B cell (primary cell): ENCODE measurements at regions not wholly inside any gene's neighbourhood (a gene's known extent, or its start where the extent isn't known, plus 50 kb on each side); places are given as distances from the start of the nearest gene placed in this dataset.

Experiments used
- ATAC-seq: fragments of 200-7000 bp; cut with Tn5 transposase; one replicate; pipeline ENCODE4 v1.10.0; 2021; ENCODE audit warnings: low read depth, mild to moderate bottlenecking, moderate number of reproducible peaks, moderate library complexity
- CTCF ChIA-PET: fragments of 350-600 bp; sonication (Branson Sonifier 250); formaldehyde crosslinking; loops from one replicate; lab custom pipeline; 2021; ENCODE audit warnings: antibody characterized with exemption, inconsistent platforms; lab: Charles Lee
- POLR2A ChIA-PET: fragments of 350-600 bp; sonication (Branson Sonifier 250); formaldehyde crosslinking; loops from one replicate; lab custom pipeline; 2021; ENCODE audit warnings: antibody characterized with exemption; lab: Charles Lee
- DNase-seq: peaks from one replicate; pipeline ENCODE4 v3.0.0; 2013
- H2AFZ ChIP-seq: 2 replicates; pipeline ENCODE4 v1.6.1; 2012; ENCODE audit warnings: mild to moderate bottlenecking, low read depth, low read length; ENCODE audit not compliant: insufficient read depth, poor library complexity, severe bottlenecking
- H3K27ac ChIP-seq, 2 donors: 1 replicate in 1 of 2; 2 replicates in 1 of 2; pipeline ENCODE4 v1.5.1; 2012 to 2013; ENCODE audit warnings: low read length in 2 of 2, mild to moderate bottlenecking in 2 of 2, moderate library complexity in 1 of 2
- H3K27me3 ChIP-seq, 4 experiments: fragments of 200-600 bp in 1 of 4; sonication (generic) in 1 of 4; replicated peaks in 1 of 4; 1 replicate in 2 of 4; 2 replicates in 2 of 4; pipeline versions ENCODE4 v1.6.1 to v1.7.0; 2013 to 2016; ENCODE audit warnings: low read length in 3 of 4, mild to moderate bottlenecking in 2 of 4, mixed read lengths in 1 of 4, moderate library complexity in 1 of 4; ENCODE audit not compliant: insufficient read depth in 4 of 4, control insufficient read depth in 3 of 4; ENCODE audit errors: control extremely low read depth in 1 of 4
- H3K36me3 ChIP-seq, 2 experiments: replicated peaks in 1 of 2; 1 replicate in 1 of 2; 2 replicates in 1 of 2; pipeline versions ENCODE4 v1.6.1 to v1.7.1; 2013; ENCODE audit warnings: low read length in 1 of 2; ENCODE audit not compliant: insufficient read depth in 2 of 2, control insufficient read depth in 1 of 2; ENCODE audit errors: control extremely low read depth in 1 of 2, extremely low read depth in 1 of 2
- H3K4me1 ChIP-seq, 2 donors: fragments of 200-600 bp in 1 of 2; sonication (generic) in 1 of 2; 1 replicate in 1 of 2; 2 replicates in 1 of 2; pipeline versions ENCODE4 v1.5.1 to v1.6.1; 2013 to 2017; ENCODE audit warnings: low read length in 2 of 2; ENCODE audit not compliant: control insufficient read depth in 2 of 2, insufficient read depth in 2 of 2
- H3K4me2 ChIP-seq: replicated peaks from 2 replicates; pipeline ENCODE3; 2012; ENCODE audit warnings: mild to moderate bottlenecking, low read depth, low read length; ENCODE audit not compliant: poor library complexity, severe bottlenecking
- H3K4me3 ChIP-seq, 5 experiments: fragments of 200-600 bp in 1 of 5; sonication (generic) in 1 of 5; 1 replicate in 3 of 5; 2 replicates in 2 of 5; pipeline versions ENCODE4 v1.5.1 to v1.7.0; 2011 to 2016; ENCODE audit warnings: low read length in 4 of 5, mild to moderate bottlenecking in 4 of 5, low read depth in 2 of 5, control low read depth in 1 of 5, moderate library complexity in 1 of 5; ENCODE audit not compliant: insufficient read depth in 1 of 5; ENCODE audit errors: control extremely low read depth in 1 of 5, extremely low read depth in 1 of 5
- H3K79me2 ChIP-seq: fragments of 200-600 bp; sonication (generic); one replicate; pipeline ENCODE4 v1.6.0; 2016; ENCODE audit warnings: low read length; ENCODE audit not compliant: control insufficient read depth, insufficient read depth
- H3K9ac ChIP-seq: fragments of 200-600 bp; sonication (generic); 2 replicates; pipeline ENCODE4 v1.6.1; 2017; ENCODE audit warnings: mild to moderate bottlenecking, low read length, moderate library complexity
- H3K9me3 ChIP-seq, 3 donors: one replicate each; pipeline versions ENCODE4 v1.6.1 to v1.7.1; 2013; ENCODE audit warnings: low read length in 2 of 3; ENCODE audit not compliant: control insufficient read depth in 2 of 3, insufficient read depth in 1 of 3; ENCODE audit errors: control extremely low read depth in 1 of 3
- H4K20me1 ChIP-seq: 2 replicates; pipeline ENCODE4 v1.6.0; 2012; ENCODE audit warnings: mild to moderate bottlenecking, low read length; ENCODE audit not compliant: insufficient read depth, control insufficient read depth, poor library complexity, severe bottlenecking
- H3K27ac Mint-ChIP-seq: one replicate; pipeline ENCODE4 v1.8.0; 2021; ENCODE audit warnings: mixed read lengths
- H3K27me3 Mint-ChIP-seq: one replicate; pipeline ENCODE4 v1.8.0; 2021; ENCODE audit warnings: mixed read lengths
- H3K4me1 Mint-ChIP-seq: one replicate; pipeline ENCODE4 v1.8.0; 2021; ENCODE audit warnings: mixed read lengths
- H3K4me3 Mint-ChIP-seq: one replicate; pipeline ENCODE4 v1.8.0; 2021; ENCODE audit warnings: mixed read lengths
- H3K9me3 Mint-ChIP-seq: one replicate; pipeline ENCODE4 v1.8.0; 2022; ENCODE audit warnings: mixed read lengths; ENCODE audit not compliant: insufficient read depth
- EZH2 ChIP-seq: IDR thresholded peaks from 2 replicates; pipeline ENCODE4 v1.6.1; 2012; ENCODE audit warnings: borderline replicate concordance, low read depth, mild to moderate bottlenecking, moderate library complexity, low read length; ENCODE audit not compliant: insufficient read depth, poor library complexity, severe bottlenecking
- WGBS: methylation state at CpG from one replicate; pipeline ENCODE4 v1.1.5; 2013; ENCODE audit warnings: missing lambda C conversion rate; ENCODE audit not compliant: insufficient coverage; 5-methylcytosine and 5-hydroxymethylcytosine counted together
- intact Hi-C: fragments of 100-400 bp; cut with micrococcal nuclease; formaldehyde crosslinking; loops from one replicate; pipeline ENCODE4 v1.10.0; 2022
- TF ChIP-seq, protein P1 (sequence below): fragments of 200-600 bp; IDR thresholded peaks from one replicate; pipeline ENCODE4 v1.8.0; 2022; ENCODE audit warnings: antibody characterized with exemption, mild to moderate bottlenecking

DNA sequence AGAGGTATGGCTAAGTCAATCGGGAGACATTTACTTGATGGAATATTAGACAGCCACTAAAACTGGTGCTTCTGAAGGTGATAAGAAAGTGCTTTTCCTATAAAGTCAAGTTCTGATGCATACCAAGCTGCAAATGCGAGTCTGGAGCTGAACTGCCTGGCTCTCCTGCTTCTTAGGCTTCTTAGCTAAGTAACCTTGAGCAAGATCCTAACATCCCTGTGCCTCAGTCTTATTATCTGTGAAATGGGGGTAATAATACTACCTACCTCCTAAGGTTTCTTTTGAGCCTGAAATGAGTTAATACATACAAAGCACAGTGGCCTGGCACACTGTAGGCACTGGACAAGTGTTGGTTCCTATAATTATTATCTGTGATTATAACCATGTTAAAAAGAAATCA, 64.5 kb downstream of the ZIC5 start:
- Histone ChIP-seq H3K9ac (no peak overlapping the region), H3K27ac (no peak overlapping the region), H3K4me1 (no peaks in the 10 kb centered on the region), H4K20me1 (no peaks in the 10 kb centered on the region), H3K9me3 (no peaks in the 10 kb centered on the region), H3K27me3 (peaks cover 0 to 36% (median 11%) of the 10 kb centered on the region in 4 experiments), H3K79me2 (no peaks in the 10 kb centered on the region), H2AFZ (no peak overlapping the region), H3K4me3 (no peak overlapping the region), H3K4me2 (no peak overlapping the region), H3K36me3 (no peaks in the 10 kb centered on the region)
- H3K9me3 Mint-ChIP-seq: no peaks in the 10 kb centered on the region
- ATAC-seq (no peak), DNase-seq (no peak)
- no peaks in the 10 kb centered on the region for H3K4me1 Mint-ChIP-seq
- no peak overlapping the region for H3K27ac Mint-ChIP-seq
- H3K27me3 Mint-ChIP-seq: peaks cover 62% of the 10 kb centered on the region
- no peak overlapping the region for H3K4me3 Mint-ChIP-seq
- WGBS: no CpG with 5 or more reads among the region's 2 CpGs
- TF ChIP-seq EZH2: no peak
- TF ChIP-seq, protein P1, sequence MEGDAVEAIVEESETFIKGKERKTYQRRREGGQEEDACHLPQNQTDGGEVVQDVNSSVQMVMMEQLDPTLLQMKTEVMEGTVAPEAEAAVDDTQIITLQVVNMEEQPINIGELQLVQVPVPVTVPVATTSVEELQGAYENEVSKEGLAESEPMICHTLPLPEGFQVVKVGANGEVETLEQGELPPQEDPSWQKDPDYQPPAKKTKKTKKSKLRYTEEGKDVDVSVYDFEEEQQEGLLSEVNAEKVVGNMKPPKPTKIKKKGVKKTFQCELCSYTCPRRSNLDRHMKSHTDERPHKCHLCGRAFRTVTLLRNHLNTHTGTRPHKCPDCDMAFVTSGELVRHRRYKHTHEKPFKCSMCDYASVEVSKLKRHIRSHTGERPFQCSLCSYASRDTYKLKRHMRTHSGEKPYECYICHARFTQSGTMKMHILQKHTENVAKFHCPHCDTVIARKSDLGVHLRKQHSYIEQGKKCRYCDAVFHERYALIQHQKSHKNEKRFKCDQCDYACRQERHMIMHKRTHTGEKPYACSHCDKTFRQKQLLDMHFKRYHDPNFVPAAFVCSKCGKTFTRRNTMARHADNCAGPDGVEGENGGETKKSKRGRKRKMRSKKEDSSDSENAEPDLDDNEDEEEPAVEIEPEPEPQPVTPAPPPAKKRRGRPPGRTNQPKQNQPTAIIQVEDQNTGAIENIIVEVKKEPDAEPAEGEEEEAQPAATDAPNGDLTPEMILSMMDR: no peak
- CTCF ChIA-PET: interaction anchor here (0.9 kb wide), 1 partner anchor 254 kb away, joined by 3 read pairs; no protein-coding TSS in a partner anchor
- POLR2A ChIA-PET: no interaction called here
- intact Hi-C loops: no loop called here

DNA sequence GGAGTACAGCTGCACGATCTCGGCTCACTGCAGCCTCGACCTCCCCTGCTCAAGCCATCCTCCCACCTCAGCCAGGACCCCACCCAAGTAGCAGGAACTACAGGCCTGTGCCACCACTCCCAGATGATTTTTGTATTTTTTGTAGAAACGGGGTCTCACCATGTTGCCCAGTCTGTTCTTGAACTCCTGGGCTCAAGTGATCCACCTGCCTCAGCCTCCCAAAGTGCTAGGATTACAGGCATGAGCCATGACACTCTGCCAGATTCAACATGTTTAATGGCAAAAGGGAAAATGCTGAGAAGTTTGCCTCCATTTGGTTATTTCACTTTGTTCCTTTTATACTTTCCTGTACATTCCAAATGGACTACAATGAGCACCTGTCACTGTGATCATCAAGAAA, 65.8 kb downstream of the ZIC5 start:
- no CpG with 5 or more reads among the region's 4 CpGs for WGBS
- Mint-ChIP-seq H3K4me1 (no peaks in the 10 kb centered on the region), H3K4me3 (no peak overlapping the region), H3K27me3 (peaks cover 61% of the 10 kb centered on the region), H3K27ac (no peak overlapping the region), H3K9me3 (no peaks in the 10 kb centered on the region)
- no peaks in the 10 kb centered on the region for H3K9me3 ChIP-seq
- no peak overlapping the region for H3K27ac ChIP-seq
- CTCF ChIA-PET: no interaction called here
- H3K9ac ChIP-seq: no peak overlapping the region
- H3K36me3 ChIP-seq: no peaks in the 10 kb centered on the region
- H3K4me3 ChIP-seq: no peak overlapping the region
- POLR2A ChIA-PET: no interaction called here
- DNase-seq: no peak
- H2AFZ ChIP-seq: no peak overlapping the region
- peaks cover 0 to 38% (median 11%) of the 10 kb centered on the region in 4 experiments for H3K27me3 ChIP-seq
- no peaks in the 10 kb centered on the region for H3K79me2 ChIP-seq
- no peaks in the 10 kb centered on the region for H3K4me1 ChIP-seq
- TF ChIP-seq EZH2: no peak
- TF ChIP-seq, protein P1: no peak
- intact Hi-C loops: no loop called here
- H3K4me2 ChIP-seq: no peak overlapping the region
- no peaks in the 10 kb centered on the region for H4K20me1 ChIP-seq
- no peak for ATAC-seq
